ENCODE measurements at regions not wholly inside any gene's neighbourhood (a gene's known extent, or its start where the extent isn't known, plus 50 kb on each side); places are given as distances from the start of the nearest gene placed in this dataset.

GRCh38 chr1:115495625-115496024, 146.1 kb upstream of the VANGL1 start:
- TF ChIP-seq REST (IDR thresholded peaks at IDR 0.05; ENCODE audit: insufficient read depth in 1 of 2, low read depth in 2 of 2, low read length in 2 of 2) (no peak), POLR2AphosphoS5 (IDR thresholded peaks at IDR 0.05; ENCODE audit: low read depth, low read length) (no peak), TAF1 (IDR thresholded peaks at IDR 0.05; ENCODE audit: borderline replicate concordance, insufficient read depth, low read length) (no peak)
